Trophoblast cell (in vitro differentiated cells and primary cell): ENCODE measurements at regions not wholly inside any gene's neighbourhood (a gene's known extent, or its start where the extent isn't known, plus 50 kb on each side); places are given as distances from the start of the nearest gene placed in this dataset.
"Not testable (repeated sequence)": the region's sequence is repeated elsewhere in the genome, so short reads cannot be mapped to it uniquely, and the experiment has no call there.

Source experiments
- DNase-seq, 2 donors: peaks; one replicate each; pipeline ENCODE4 v3.0.0-alpha.2; 2016
- H2AFZ ChIP-seq: 2 replicates; pipeline ENCODE4 v1.6.1; 2013; ENCODE audit warnings: low read length, moderate library complexity, mild to moderate bottlenecking; ENCODE audit not compliant: insufficient read depth, poor library complexity
- H2AK5ac ChIP-seq: 2 replicates; pipeline ENCODE4 v1.6.1; 2013; ENCODE audit warnings: mild to moderate bottlenecking, low read length
- H2BK120ac ChIP-seq: 2 replicates; pipeline ENCODE4 v1.6.1; 2013; ENCODE audit warnings: low read length, mild to moderate bottlenecking, moderate library complexity; ENCODE audit not compliant: insufficient read depth, poor library complexity
- H2BK12ac ChIP-seq: 2 replicates; pipeline ENCODE4 v1.6.1; 2013; ENCODE audit warnings: mild to moderate bottlenecking, low read length, moderate library complexity
- H2BK5ac ChIP-seq: 2 replicates; pipeline ENCODE4 v1.6.1; 2013; ENCODE audit warnings: low read length, low read depth, moderate library complexity, mild to moderate bottlenecking; ENCODE audit not compliant: poor library complexity
- H3K14ac ChIP-seq: 2 replicates; pipeline ENCODE4 v1.6.1; 2013; ENCODE audit warnings: mild to moderate bottlenecking, low read length
- H3K18ac ChIP-seq: 2 replicates; pipeline ENCODE4 v1.6.1; 2013; ENCODE audit warnings: mild to moderate bottlenecking, low read length
- H3K23ac ChIP-seq: 2 replicates; pipeline ENCODE4 v1.6.1; 2013; ENCODE audit warnings: low read length
- H3K27ac ChIP-seq: 2 replicates; pipeline ENCODE4 v1.5.1; 2013; ENCODE audit warnings: low read depth, mild to moderate bottlenecking, inconsistent platforms, low read length, moderate library complexity
- H3K27me3 ChIP-seq: 2 replicates; pipeline ENCODE4 v1.6.1; 2013; ENCODE audit warnings: inconsistent platforms, mild to moderate bottlenecking, low read length, moderate library complexity; ENCODE audit not compliant: insufficient read depth
- H3K36me3 ChIP-seq, 2 experiments: 1 replicate in 1 of 2; 2 replicates in 1 of 2; pipeline ENCODE4 v1.6.1; 2013; ENCODE audit warnings: low read length in 2 of 2, mild to moderate bottlenecking in 2 of 2, moderate library complexity in 1 of 2; ENCODE audit not compliant: insufficient read depth in 2 of 2, control insufficient read depth in 1 of 2
- H3K4ac ChIP-seq: 2 replicates; pipeline ENCODE4 v1.6.1; 2013; ENCODE audit warnings: low read depth, mild to moderate bottlenecking, low read length, moderate library complexity
- H3K4me1 ChIP-seq, 2 experiments: 1 replicate in 1 of 2; 2 replicates in 1 of 2; pipeline ENCODE4 v1.6.1; 2013; ENCODE audit warnings: low read length in 2 of 2, mild to moderate bottlenecking in 2 of 2, moderate library complexity in 1 of 2; ENCODE audit not compliant: insufficient read depth in 2 of 2, control insufficient read depth in 1 of 2
- H3K4me2 ChIP-seq: 2 replicates; pipeline ENCODE4 v1.6.1; 2013; ENCODE audit warnings: inconsistent platforms, mild to moderate bottlenecking, low read length, moderate library complexity
- H3K4me3 ChIP-seq: 2 replicates; pipeline ENCODE4 v1.5.1; 2013; ENCODE audit warnings: mild to moderate bottlenecking, low read depth, low read length, inconsistent platforms
- H3K79me1 ChIP-seq: one replicate; pipeline ENCODE4 v1.6.1; 2013; ENCODE audit warnings: low read length
- H3K79me2 ChIP-seq: 2 replicates; pipeline ENCODE4 v1.6.1; 2013; ENCODE audit warnings: low read length, mild to moderate bottlenecking; ENCODE audit not compliant: control insufficient read depth, insufficient read depth, poor library complexity
- H3K9ac ChIP-seq: 2 replicates; pipeline ENCODE4 v1.6.1; 2013; ENCODE audit warnings: mild to moderate bottlenecking, low read length
- H3K9me3 ChIP-seq: 2 replicates; pipeline ENCODE4 v1.6.1; 2013; ENCODE audit warnings: low read depth, mild to moderate bottlenecking, control low read depth, inconsistent platforms, low read length; ENCODE audit not compliant: insufficient read depth
- H4K12ac ChIP-seq: 2 replicates; pipeline ENCODE4 v1.6.1; 2013; ENCODE audit warnings: low read depth, mild to moderate bottlenecking, low read length, moderate library complexity
- H4K8ac ChIP-seq: 2 replicates; pipeline ENCODE4 v1.6.1; 2013; ENCODE audit warnings: low read depth, mild to moderate bottlenecking, low read length, moderate library complexity
- H4K91ac ChIP-seq: one replicate; pipeline ENCODE4 v1.6.1; 2013; ENCODE audit warnings: low read depth, mild to moderate bottlenecking, low read length, moderate library complexity
- WGBS: extraction: QIAGEN DNeasy Blood & Tissue Kit; methylation state at CpG from one replicate; pipeline ENCODE4 v1.1.7; 2013; ENCODE audit warnings: missing lambda C conversion rate; ENCODE audit not compliant: insufficient read length, insufficient coverage; ENCODE audit errors: extremely low coverage; 5-methylcytosine and 5-hydroxymethylcytosine counted together

GRCh38 chr7:73936967-73937366 lies 76.0 kb downstream of the TMEM270 start:
- no peaks in the 10 kb centered on the region for H3K36me3 ChIP-seq
- no peak overlapping the region for H4K8ac ChIP-seq
- H3K9ac ChIP-seq = no peak overlapping the region
- H3K9me3 ChIP-seq = no peaks in the 10 kb centered on the region
- no peak overlapping the region for H3K23ac ChIP-seq
- H3K4me1 ChIP-seq = no peaks in the 10 kb centered on the region
- no peak overlapping the region for H3K14ac ChIP-seq
- H2AFZ ChIP-seq = no peak overlapping the region
- no peak overlapping the region for H2AK5ac ChIP-seq
- no peak for DNase-seq
- no peak overlapping the region for H3K4ac ChIP-seq
- H3K18ac ChIP-seq = no peak overlapping the region
- H3K79me1 ChIP-seq = no peaks in the 10 kb centered on the region
- no peak overlapping the region for H2BK5ac ChIP-seq
- no CpG with 5 or more reads among the region's 4 CpGs for WGBS
- no peak overlapping the region for H3K4me3 ChIP-seq
- no peaks in the 10 kb centered on the region for H3K27me3 ChIP-seq
- no peak overlapping the region for H4K91ac ChIP-seq
- no peak overlapping the region for H3K27ac ChIP-seq
- H2BK12ac ChIP-seq = no peak overlapping the region
- H2BK120ac ChIP-seq = no peak overlapping the region
- H4K12ac ChIP-seq = no peak overlapping the region
- no peaks in the 10 kb centered on the region for H3K79me2 ChIP-seq
- no peak overlapping the region for H3K4me2 ChIP-seq

DNA sequence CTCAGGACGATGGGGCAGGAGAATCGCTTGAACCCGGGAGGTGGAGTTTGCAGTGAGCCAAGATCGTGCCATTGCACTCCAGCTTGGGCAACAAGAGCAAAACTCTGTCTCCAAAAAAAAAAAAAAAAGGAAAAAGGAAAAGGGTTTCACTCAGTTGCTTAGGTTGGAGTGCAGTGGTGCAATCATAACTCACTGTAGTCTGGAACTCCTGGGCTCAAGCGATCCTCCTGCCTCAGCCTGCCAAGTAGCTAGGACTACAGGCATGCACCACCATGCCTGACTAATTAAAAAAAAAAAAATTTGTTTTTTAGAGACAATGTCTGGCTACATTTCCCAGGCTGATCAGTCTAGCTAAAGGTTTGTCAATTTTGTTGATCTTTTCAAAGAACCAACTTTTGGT lies 76.7 kb downstream of the TMEM270 start:
- not testable (repeated sequence) for H2AK5ac ChIP-seq, DNase-seq, H2BK12ac ChIP-seq, H3K27me3 ChIP-seq, H2BK5ac ChIP-seq, H3K14ac ChIP-seq, H3K4me2 ChIP-seq, H3K9me3 ChIP-seq, H3K4ac ChIP-seq, H4K91ac ChIP-seq, H2AFZ ChIP-seq, H3K4me1 ChIP-seq, H3K18ac ChIP-seq, H3K36me3 ChIP-seq, H3K79me1 ChIP-seq, H2BK120ac ChIP-seq, H4K12ac ChIP-seq, H3K79me2 ChIP-seq, H3K23ac ChIP-seq, H4K8ac ChIP-seq, H3K9ac ChIP-seq, H3K4me3 ChIP-seq, H3K27ac ChIP-seq
- WGBS = no CpG with 5 or more reads among the region's 5 CpGs

GRCh38 chr7:73939528-73939927 lies 78.6 kb downstream of the TMEM270 start:
- no peaks in the 10 kb centered on the region for H3K79me1 ChIP-seq

GRCh38 chr7:73940701-73941238 lies 79.8 kb downstream of the TMEM270 start:
- Histone ChIP-seq H3K79me2 (no peaks in the 10 kb centered on the region), H3K14ac (no peak overlapping the region), H3K9me3 (no peaks in the 10 kb centered on the region), H3K36me3 (no peaks in the 10 kb centered on the region), H3K27me3 (no peaks in the 10 kb centered on the region), H3K4me3 (no peak overlapping the region), H3K4me1 (no peaks in the 10 kb centered on the region), H4K12ac (no peak overlapping the region), H4K91ac (no peak overlapping the region), H2BK5ac (no peak overlapping the region), H2BK12ac (no peak overlapping the region), H4K8ac (no peak overlapping the region), H3K4ac (no peak overlapping the region), H3K4me2 (no peak overlapping the region), H2AFZ (no peak overlapping the region), H2AK5ac (no peak overlapping the region), H3K27ac (no peak overlapping the region), H3K18ac (no peak overlapping the region), H2BK120ac (no peak overlapping the region), H3K9ac (no peak overlapping the region), H3K23ac (no peak overlapping the region), H3K79me1 (no peaks in the 10 kb centered on the region)
- WGBS = no CpG with 5 or more reads among the region's 2 CpGs
- DNase-seq = no peak

More at GRCh38 chr7:73939528-73939927, 78.6 kb downstream of the TMEM270 start:
- Histone ChIP-seq H4K8ac (no peak overlapping the region), H3K9me3 (no peaks in the 10 kb centered on the region), H3K4me1 (no peaks in the 10 kb centered on the region), H3K23ac (no peak overlapping the region), H3K27ac (no peak overlapping the region), H3K14ac (no peak overlapping the region), H2BK120ac (no peak overlapping the region), H3K4ac (no peak overlapping the region), H3K27me3 (no peaks in the 10 kb centered on the region), H3K4me3 (no peak overlapping the region), H3K79me2 (no peaks in the 10 kb centered on the region), H3K18ac (no peak overlapping the region), H4K91ac (no peak overlapping the region), H2BK5ac (no peak overlapping the region), H3K4me2 (no peak overlapping the region), H2AK5ac (no peak overlapping the region), H2AFZ (no peak overlapping the region), H3K36me3 (no peaks in the 10 kb centered on the region), H2BK12ac (no peak overlapping the region), H3K9ac (no peak overlapping the region), H4K12ac (no peak overlapping the region)
- DNase-seq = no peak
- WGBS = no CpG with 5 or more reads among the region's 1 CpG
